ENCODE measurements at regions not wholly inside any gene's neighbourhood (a gene's known extent, or its start where the extent isn't known, plus 50 kb on each side); places are given as distances from the start of the nearest gene placed in this dataset.

GRCh38 chr3:67278015-67278618 is 280.0 kb downstream of the KBTBD8 start:
- Mint-ChIP-seq H3K9me3 (peaks cover 10% of the 10 kb centered on the region), H3K27me3 (peaks cover 16% of the 10 kb centered on the region), H3K4me1 (ENCODE audit: low read depth) (peaks cover 18% of the 10 kb centered on the region), H3K4me3 (no peak overlapping the region), H3K27ac (no peak overlapping the region), H3K36me3 (ENCODE audit: low read depth) (no peaks in the 10 kb centered on the region)
- intact Hi-C loops (cut with micrococcal nuclease), result no loop called here

- Mint-ChIP-seq H3K4me1 (ENCODE audit: low read depth) (peaks cover 37% of the 10 kb centered on the region), H3K9me3 (peaks cover 10% of the 10 kb centered on the region), H3K4me3 (no peak overlapping the region), H3K27ac (no peak overlapping the region), H3K27me3 (peaks cover 3% of the 10 kb centered on the region), H3K36me3 (ENCODE audit: low read depth) (no peaks in the 10 kb centered on the region)
- intact Hi-C loops (cut with micrococcal nuclease), result no loop called here
Observed at GRCh38 chr3:67286586-67286985, 288.5 kb downstream of the KBTBD8 start.

- peaks cover 50% of the 10 kb centered on the region for H3K4me1 Mint-ChIP-seq (ENCODE audit: low read depth)
- H3K27me3 Mint-ChIP-seq, result no peaks in the 10 kb centered on the region
- intact Hi-C loops (cut with micrococcal nuclease), result no loop called here
- no peak overlapping the region for H3K4me3 Mint-ChIP-seq
- no peak overlapping the region for H3K27ac Mint-ChIP-seq
- H3K9me3 Mint-ChIP-seq, result no peaks in the 10 kb centered on the region
- no peaks in the 10 kb centered on the region for H3K36me3 Mint-ChIP-seq (ENCODE audit: low read depth)
Observed at GRCh38 chr3:67288466-67289106, 290.5 kb downstream of the KBTBD8 start.

- intact Hi-C loops (cut with micrococcal nuclease), result no loop called here
- Mint-ChIP-seq H3K4me3 (no peak overlapping the region), H3K27ac (no peak overlapping the region), H3K36me3 (ENCODE audit: low read depth) (no peaks in the 10 kb centered on the region), H3K4me1 (ENCODE audit: low read depth) (peaks cover 50% of the 10 kb centered on the region), H3K27me3 (no peaks in the 10 kb centered on the region), H3K9me3 (no peaks in the 10 kb centered on the region)
Observed at GRCh38 chr3:67289626-67290025, 291.5 kb downstream of the KBTBD8 start.

GRCh38 chr3:67290438-67290837 is 292.3 kb downstream of the KBTBD8 start:
- no peaks in the 10 kb centered on the region for H3K9me3 Mint-ChIP-seq
- H3K27me3 Mint-ChIP-seq, result no peaks in the 10 kb centered on the region
- no peak overlapping the region for H3K4me3 Mint-ChIP-seq
- H3K36me3 Mint-ChIP-seq (ENCODE audit: low read depth), result no peaks in the 10 kb centered on the region
- peak overlapping the region; percentile 50 for H3K27ac Mint-ChIP-seq
- intact Hi-C loops (cut with micrococcal nuclease), result no loop called here
- peaks cover 50% of the 10 kb centered on the region for H3K4me1 Mint-ChIP-seq (ENCODE audit: low read depth)

GRCh38 chr3:67291287-67292252 is 293.5 kb downstream of the KBTBD8 start:
- H3K27ac Mint-ChIP-seq, result peak overlapping the region; percentile 50
- H3K4me3 Mint-ChIP-seq, result no peak overlapping the region
- intact Hi-C loops (cut with micrococcal nuclease), result no loop called here
- no peaks in the 10 kb centered on the region for H3K9me3 Mint-ChIP-seq
- peaks cover 50% of the 10 kb centered on the region for H3K4me1 Mint-ChIP-seq (ENCODE audit: low read depth)
- no peaks in the 10 kb centered on the region for H3K27me3 Mint-ChIP-seq
- H3K36me3 Mint-ChIP-seq (ENCODE audit: low read depth), result no peaks in the 10 kb centered on the region

GRCh38 chr3:67292356-67293121 is 294.4 kb downstream of the KBTBD8 start:
- Mint-ChIP-seq H3K27me3 (no peaks in the 10 kb centered on the region), H3K27ac (no peak overlapping the region), H3K4me1 (ENCODE audit: low read depth) (peaks cover 50% of the 10 kb centered on the region), H3K4me3 (no peak overlapping the region), H3K36me3 (ENCODE audit: low read depth) (no peaks in the 10 kb centered on the region), H3K9me3 (no peaks in the 10 kb centered on the region)
- intact Hi-C loops (cut with micrococcal nuclease), result no loop called here

GRCh38 chr3:67294341-67294740 is 296.2 kb downstream of the KBTBD8 start:
- H3K27ac Mint-ChIP-seq, result no peak overlapping the region
- H3K36me3 Mint-ChIP-seq (ENCODE audit: low read depth), result no peaks in the 10 kb centered on the region
- no peak overlapping the region for H3K4me3 Mint-ChIP-seq
- intact Hi-C loops (cut with micrococcal nuclease), result no loop called here
- peaks cover 34% of the 10 kb centered on the region for H3K4me1 Mint-ChIP-seq (ENCODE audit: low read depth)
- no peaks in the 10 kb centered on the region for H3K27me3 Mint-ChIP-seq
- H3K9me3 Mint-ChIP-seq, result no peaks in the 10 kb centered on the region

GRCh38 chr3:67296039-67296892 is 298.2 kb downstream of the KBTBD8 start:
- peaks cover 1% of the 10 kb centered on the region for H3K27me3 Mint-ChIP-seq

GRCh38 chr3:67297715-67298475 is 299.8 kb downstream of the KBTBD8 start:
- intact Hi-C loops (cut with micrococcal nuclease), result no loop called here
- Mint-ChIP-seq H3K27ac (no peak overlapping the region), H3K27me3 (peaks cover 9% of the 10 kb centered on the region), H3K9me3 (no peaks in the 10 kb centered on the region), H3K36me3 (ENCODE audit: low read depth) (no peaks in the 10 kb centered on the region), H3K4me1 (ENCODE audit: low read depth) (peaks cover 2% of the 10 kb centered on the region), H3K4me3 (no peak overlapping the region)

More at GRCh38 chr3:67296039-67296892, 298.2 kb downstream of the KBTBD8 start:
- no peaks in the 10 kb centered on the region for H3K9me3 Mint-ChIP-seq
- H3K4me3 Mint-ChIP-seq, result no peak overlapping the region
- H3K36me3 Mint-ChIP-seq (ENCODE audit: low read depth), result no peaks in the 10 kb centered on the region
- H3K27ac Mint-ChIP-seq, result no peak overlapping the region
- peaks cover 16% of the 10 kb centered on the region for H3K4me1 Mint-ChIP-seq (ENCODE audit: low read depth)
- intact Hi-C loops (cut with micrococcal nuclease), result no loop called here

GRCh38 chr3:67301556-67301955 is 303.4 kb downstream of the KBTBD8 start:
- intact Hi-C loops (cut with micrococcal nuclease), result no loop called here
- Mint-ChIP-seq H3K27ac (no peak overlapping the region), H3K36me3 (ENCODE audit: low read depth) (no peaks in the 10 kb centered on the region), H3K4me1 (ENCODE audit: low read depth) (no peaks in the 10 kb centered on the region), H3K4me3 (no peak overlapping the region), H3K27me3 (peaks cover 9% of the 10 kb centered on the region), H3K9me3 (no peaks in the 10 kb centered on the region)

- intact Hi-C loops (cut with micrococcal nuclease), result no loop called here
- Mint-ChIP-seq H3K27me3 (peaks cover 9% of the 10 kb centered on the region), H3K27ac (no peak overlapping the region), H3K36me3 (ENCODE audit: low read depth) (no peaks in the 10 kb centered on the region), H3K9me3 (no peaks in the 10 kb centered on the region), H3K4me3 (no peak overlapping the region), H3K4me1 (ENCODE audit: low read depth) (no peaks in the 10 kb centered on the region)
Observed at GRCh38 chr3:67302489-67302888, 304.4 kb downstream of the KBTBD8 start.
